ENCODE measurements at regions not wholly inside any gene's neighbourhood (a gene's known extent, or its start where the extent isn't known, plus 50 kb on each side); places are given as distances from the start of the nearest gene placed in this dataset.

DNA sequence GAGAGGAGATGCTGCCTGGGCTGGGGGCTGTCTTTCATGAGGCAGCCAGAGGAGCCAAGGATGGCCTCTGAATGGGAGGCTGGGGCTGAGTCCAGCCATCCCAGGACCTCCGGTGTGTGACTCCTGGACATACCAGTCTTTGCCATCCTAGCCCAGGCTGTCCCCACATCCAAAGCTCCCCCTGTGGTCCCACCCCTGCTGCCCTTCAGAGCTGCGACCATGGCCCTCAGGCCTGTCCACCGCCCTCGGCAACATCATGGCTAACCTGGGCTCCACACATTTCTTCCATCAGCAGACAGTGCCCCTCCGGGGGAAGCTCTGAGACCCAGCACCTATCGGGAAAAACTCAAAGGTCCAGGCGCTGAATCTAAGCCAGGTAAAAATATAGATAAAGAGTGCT lies 324.4 kb downstream of the MN1 start:
- no peak for TF ChIP-seq Cebpa-rat (IDR thresholded peaks at IDR 0.05)
- Histone ChIP-seq H3K4me3 (no peak overlapping the region), H3K4me2 (peak overlapping the region in 4 of 11 experiments; percentile 77 to 85 (median 80); a peak in 6 of 22 replicates), H3K9me3 (replicated peaks in 1 of 11) (no peaks in the 10 kb centered on the region), H3K27ac (no peak overlapping the region), H3K36me3 (no peaks in the 10 kb centered on the region), H3K27me3 (no peaks in the 10 kb centered on the region), H4K20me1 (no peaks in the 10 kb centered on the region), H3K9ac (no peak overlapping the region), H3K4me1 (peaks cover 17 to 46% (median 34%) of the 10 kb centered on the region in 10 experiments)

DNA sequence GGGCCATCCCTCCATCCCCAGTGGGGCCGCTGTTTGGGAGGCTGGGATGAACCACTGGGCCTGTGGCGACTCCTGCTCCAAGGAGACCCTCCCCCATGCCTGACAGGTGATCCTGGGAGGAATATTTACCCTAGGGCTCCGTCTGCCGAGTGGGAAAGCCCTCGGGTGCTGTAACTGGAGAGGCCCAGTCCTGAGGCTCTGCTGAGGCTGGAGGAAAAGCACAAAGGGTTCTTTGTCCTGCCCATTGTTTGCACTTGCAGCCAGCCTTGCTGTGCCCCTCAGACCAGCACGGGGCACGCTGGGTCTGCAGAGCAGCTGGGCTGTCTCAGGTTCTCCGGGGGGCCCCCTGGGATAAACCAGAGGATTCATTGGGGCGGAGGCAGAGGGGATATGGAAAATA lies 321.1 kb downstream of the MN1 start:
- H4K20me1 ChIP-seq = no peaks in the 10 kb centered on the region
- no peaks in the 10 kb centered on the region for H3K9me3 ChIP-seq (replicated peaks in 1 of 11)
- no peak overlapping the region for H3K9ac ChIP-seq
- no peak overlapping the region for H3K4me3 ChIP-seq
- H3K27ac ChIP-seq = no peak overlapping the region
- no peak overlapping the region for H3K4me2 ChIP-seq
- no peaks in the 10 kb centered on the region for H3K36me3 ChIP-seq
- no peak for TF ChIP-seq Cebpa-rat (IDR thresholded peaks at IDR 0.05)
- no peaks in the 10 kb centered on the region for H3K27me3 ChIP-seq
- peaks cover 7 to 20% (median 15%) of the 10 kb centered on the region in 10 experiments for H3K4me1 ChIP-seq

DNA sequence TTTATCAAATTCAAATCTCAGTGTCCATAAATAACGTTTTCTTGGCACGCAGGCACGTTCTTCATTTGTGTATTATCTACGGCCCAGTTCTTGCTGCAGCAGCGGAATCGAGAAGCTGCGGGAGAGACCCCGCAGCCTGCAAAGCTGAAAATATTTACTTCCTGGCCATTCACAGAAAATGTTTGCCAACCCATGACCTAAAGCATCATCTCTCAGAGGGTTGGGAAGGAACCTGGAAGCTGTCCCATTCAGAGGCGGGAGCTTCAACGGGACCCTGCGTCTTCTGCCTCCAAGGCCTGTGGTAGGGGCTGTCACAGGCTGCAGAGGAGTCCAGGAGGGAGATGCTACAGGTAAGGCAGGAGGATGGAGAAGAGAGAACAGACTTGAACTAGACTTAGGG lies 319.2 kb downstream of the MN1 start:
- H3K27me3 ChIP-seq = no peaks in the 10 kb centered on the region
- H3K27ac ChIP-seq = no peak overlapping the region
- H3K9ac ChIP-seq = no peak overlapping the region
- H3K36me3 ChIP-seq = no peaks in the 10 kb centered on the region
- H3K4me1 ChIP-seq = peaks cover 0 to 1% (median 0%) of the 10 kb centered on the region in 10 experiments; a peak in 3 of 20 replicates
- H4K20me1 ChIP-seq = no peaks in the 10 kb centered on the region
- no peaks in the 10 kb centered on the region for H3K9me3 ChIP-seq (replicated peaks in 1 of 11)
- H3K4me3 ChIP-seq = no peak overlapping the region
- H3K4me2 ChIP-seq = no peak overlapping the region
- TF ChIP-seq Cebpa-rat (IDR thresholded peaks at IDR 0.05) = no peak

DNA sequence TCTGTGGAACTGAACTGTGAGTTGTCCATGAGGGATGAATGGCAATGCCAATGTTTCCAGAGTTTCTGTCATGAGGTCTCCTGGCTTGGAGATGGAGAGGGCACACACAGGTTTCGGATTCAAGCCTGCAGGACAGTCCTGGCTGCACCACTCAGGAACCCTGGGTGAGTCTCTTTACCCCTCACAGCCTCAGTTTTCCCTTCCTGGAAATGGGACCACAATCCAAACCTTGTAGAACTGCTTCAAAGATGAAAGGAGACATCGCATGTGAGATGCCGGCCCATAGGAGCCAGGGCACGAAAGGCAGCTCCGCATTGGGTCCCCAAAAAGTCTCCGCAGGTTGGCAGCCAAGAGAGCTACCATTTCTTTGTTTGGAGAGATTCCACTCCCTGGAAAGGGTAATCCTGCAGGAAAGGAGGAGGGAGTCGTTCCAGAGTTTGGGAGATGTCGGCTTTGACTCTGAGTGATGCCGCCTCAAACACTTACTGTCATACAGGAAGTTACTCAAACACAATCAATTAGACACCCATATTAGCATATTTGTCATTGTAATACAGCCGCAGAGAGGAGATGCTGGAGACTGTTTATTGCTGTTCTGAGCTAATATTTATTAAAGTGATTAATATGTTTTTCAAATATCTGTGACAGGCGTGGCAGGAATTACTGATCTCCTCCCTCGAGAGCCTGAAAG lies 318.3 kb downstream of the MN1 start:
- Histone ChIP-seq H3K4me3 (no peak overlapping the region), H3K27me3 (no peaks in the 10 kb centered on the region), H3K27ac (no peak overlapping the region), H4K20me1 (no peaks in the 10 kb centered on the region), H3K36me3 (no peaks in the 10 kb centered on the region), H3K4me2 (no peak overlapping the region), H3K9me3 (replicated peaks in 1 of 11) (no peaks in the 10 kb centered on the region), H3K4me1 (no peaks in the 10 kb centered on the region), H3K9ac (no peak overlapping the region)
- no peak for TF ChIP-seq Cebpa-rat (IDR thresholded peaks at IDR 0.05)

DNA sequence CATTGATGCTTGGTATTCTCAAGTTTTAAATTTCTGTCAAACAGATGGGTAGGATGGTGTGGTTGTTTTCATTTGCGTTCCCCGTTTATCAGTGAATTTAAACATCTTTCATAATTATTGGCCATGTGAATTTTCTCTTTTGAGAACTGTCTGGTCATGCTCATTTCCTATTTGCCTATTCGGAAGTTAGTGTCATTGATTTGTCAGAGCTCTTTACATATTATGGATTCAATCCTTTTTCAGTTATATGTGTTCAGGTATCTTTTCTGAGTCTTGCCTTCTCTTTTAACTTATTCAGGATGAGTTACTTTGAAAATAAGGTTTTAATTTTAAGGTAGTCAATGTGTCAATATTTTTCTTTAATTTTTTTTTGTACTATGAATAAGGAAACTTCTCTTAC lies 315.7 kb downstream of the MN1 start:
- Histone ChIP-seq H3K9ac (no peak overlapping the region), H3K4me2 (no peak overlapping the region), H3K27ac (no peak overlapping the region), H4K20me1 (no peaks in the 10 kb centered on the region), H3K9me3 (replicated peaks in 1 of 11) (no peaks in the 10 kb centered on the region), H3K36me3 (no peaks in the 10 kb centered on the region), H3K4me1 (no peaks in the 10 kb centered on the region), H3K4me3 (no peak overlapping the region), H3K27me3 (no peaks in the 10 kb centered on the region)
- no peak for TF ChIP-seq Cebpa-rat (IDR thresholded peaks at IDR 0.05)

DNA sequence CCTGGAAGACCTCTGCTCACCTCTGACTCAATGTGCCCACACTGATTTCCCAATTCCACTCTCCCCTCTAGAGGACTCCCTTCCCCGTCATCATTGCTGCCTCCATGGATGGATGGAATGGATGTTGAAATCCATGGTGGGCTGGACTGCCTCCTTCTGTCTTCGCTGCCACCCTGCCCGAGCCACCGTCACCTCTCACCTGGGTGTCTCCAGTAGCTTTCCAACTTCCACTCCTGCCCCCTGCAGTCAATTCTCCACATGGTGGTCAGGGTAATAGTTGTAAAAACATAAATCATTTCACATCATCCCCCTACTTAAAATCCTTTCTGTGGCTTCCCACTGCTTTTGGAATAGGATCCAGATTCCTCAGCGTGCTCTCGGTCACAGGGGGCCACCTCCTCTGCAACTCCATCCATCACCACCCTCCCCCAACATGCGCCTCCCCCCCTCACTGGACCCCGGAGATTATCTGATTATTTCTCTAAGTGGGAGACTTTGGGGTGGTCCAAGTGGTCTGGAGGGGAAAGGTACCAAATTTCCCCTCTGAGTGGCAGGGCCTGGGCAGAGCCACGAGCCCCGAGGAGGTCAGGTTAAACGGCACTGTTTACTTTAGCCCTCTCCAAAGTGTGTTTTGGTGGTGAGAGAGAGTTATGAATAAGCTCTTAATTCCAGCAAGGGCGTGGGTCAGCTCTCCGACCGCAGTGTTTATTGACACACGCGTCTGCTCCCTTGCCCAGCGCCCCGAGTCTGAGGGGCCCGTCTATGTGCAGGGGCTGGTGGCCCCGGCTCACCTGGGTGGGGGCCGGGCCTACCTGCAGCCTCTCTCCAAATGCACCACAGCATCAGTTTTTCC lies 313.7 kb downstream of the MN1 start:
- no peak for TF ChIP-seq Cebpa-rat (IDR thresholded peaks at IDR 0.05)
- H3K27me3 ChIP-seq = no peaks in the 10 kb centered on the region
- H3K4me1 ChIP-seq = peaks cover 0 to 2% (median 0%) of the 10 kb centered on the region in 10 experiments; a peak in 1 of 20 replicates
- peaks cover 11 to 18% (median 13%) of the 10 kb centered on the region in 11 experiments for H3K9me3 ChIP-seq (replicated peaks in 1 of 11)
- H3K4me2 ChIP-seq = no peak overlapping the region
- H3K27ac ChIP-seq = no peak overlapping the region
- no peak overlapping the region for H3K9ac ChIP-seq
- H3K36me3 ChIP-seq = no peaks in the 10 kb centered on the region
- H3K4me3 ChIP-seq = no peak overlapping the region
- H4K20me1 ChIP-seq = no peaks in the 10 kb centered on the region

DNA sequence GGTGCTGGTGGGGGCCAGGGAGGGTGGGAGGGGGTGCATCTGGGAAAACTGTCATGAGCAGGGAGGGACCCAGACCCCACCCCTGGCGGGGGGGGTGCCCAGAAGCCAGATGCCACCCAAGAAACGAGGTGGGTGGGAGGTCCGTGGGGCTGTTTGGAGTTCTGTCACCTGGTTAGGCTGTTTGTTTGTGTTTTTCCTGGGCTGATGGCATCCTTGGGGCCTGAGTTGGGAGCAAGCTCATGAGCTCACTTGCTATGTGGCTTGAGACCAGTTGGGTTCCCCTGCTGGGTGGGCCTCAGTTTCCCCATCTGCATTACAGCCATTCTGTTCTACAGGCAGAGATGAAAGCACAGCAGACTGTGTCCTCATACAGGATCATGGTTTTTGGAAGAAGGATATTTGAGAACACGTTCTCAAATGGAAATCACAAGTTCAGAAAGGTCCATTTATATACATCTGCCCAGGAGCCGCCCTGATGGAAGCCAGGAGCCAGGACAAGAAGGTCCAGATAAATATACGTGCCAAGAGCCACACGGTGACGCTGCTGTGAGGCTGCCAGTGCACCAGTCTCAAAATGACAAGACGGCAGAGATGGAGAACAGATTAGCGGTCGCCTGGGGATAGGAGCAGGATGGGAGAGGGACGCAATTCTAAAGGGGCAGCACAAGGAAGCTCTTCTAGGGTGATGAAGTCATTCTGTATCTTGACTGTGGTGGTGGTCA lies 312.9 kb downstream of the MN1 start:
- no peak overlapping the region for H3K4me2 ChIP-seq
- no peak for TF ChIP-seq Cebpa-rat (IDR thresholded peaks at IDR 0.05)

DNA sequence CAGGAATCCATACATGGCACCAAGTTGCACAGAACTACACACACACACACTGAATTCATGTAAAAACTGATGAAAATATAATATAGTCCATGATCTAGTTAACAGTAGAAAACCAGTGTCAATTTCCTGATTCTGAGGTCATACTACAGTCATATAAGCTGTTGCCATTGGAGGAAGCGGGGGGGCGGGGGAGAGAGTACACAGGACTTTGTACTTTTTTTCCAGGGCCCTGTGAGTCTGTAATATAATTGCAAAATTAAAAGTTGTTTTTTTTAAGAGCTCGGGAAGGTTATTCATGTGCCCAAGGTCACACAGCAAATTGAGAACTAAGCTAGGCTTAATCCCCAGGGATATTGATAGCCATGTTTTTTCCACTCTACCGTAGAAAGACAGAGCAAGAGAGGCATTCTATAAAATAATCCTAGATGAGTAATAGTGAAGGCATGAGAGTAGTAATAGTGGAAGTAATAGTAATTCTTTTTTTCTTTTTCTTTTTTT lies 312.3 kb downstream of the MN1 start:
- H3K4me2 ChIP-seq = no peak overlapping the region
- H3K9me3 ChIP-seq (replicated peaks in 1 of 11) = peaks cover 12 to 29% (median 21%) of the 10 kb centered on the region in 11 experiments
- H4K20me1 ChIP-seq = no peaks in the 10 kb centered on the region
- H3K4me3 ChIP-seq = no peak overlapping the region
- no peak for TF ChIP-seq Cebpa-rat (IDR thresholded peaks at IDR 0.05)
- H3K27ac ChIP-seq = no peak overlapping the region
- H3K27me3 ChIP-seq = no peaks in the 10 kb centered on the region
- H3K36me3 ChIP-seq = no peaks in the 10 kb centered on the region
- H3K9ac ChIP-seq = no peak overlapping the region
- peaks cover 0 to 16% (median 8%) of the 10 kb centered on the region in 10 experiments; a peak in 14 of 20 replicates for H3K4me1 ChIP-seq

More for the DNA sequence above, 312.9 kb downstream of the MN1 start:
- Histone ChIP-seq H3K4me1 (peaks cover 0 to 10% (median 2%) of the 10 kb centered on the region in 10 experiments; a peak in 13 of 20 replicates), H3K4me3 (no peak overlapping the region), H3K27me3 (no peaks in the 10 kb centered on the region), H3K36me3 (no peaks in the 10 kb centered on the region), H3K9me3 (replicated peaks in 1 of 11) (peaks cover 12 to 26% (median 20%) of the 10 kb centered on the region in 11 experiments), H4K20me1 (no peaks in the 10 kb centered on the region), H3K27ac (no peak overlapping the region), H3K9ac (no peak overlapping the region)

DNA sequence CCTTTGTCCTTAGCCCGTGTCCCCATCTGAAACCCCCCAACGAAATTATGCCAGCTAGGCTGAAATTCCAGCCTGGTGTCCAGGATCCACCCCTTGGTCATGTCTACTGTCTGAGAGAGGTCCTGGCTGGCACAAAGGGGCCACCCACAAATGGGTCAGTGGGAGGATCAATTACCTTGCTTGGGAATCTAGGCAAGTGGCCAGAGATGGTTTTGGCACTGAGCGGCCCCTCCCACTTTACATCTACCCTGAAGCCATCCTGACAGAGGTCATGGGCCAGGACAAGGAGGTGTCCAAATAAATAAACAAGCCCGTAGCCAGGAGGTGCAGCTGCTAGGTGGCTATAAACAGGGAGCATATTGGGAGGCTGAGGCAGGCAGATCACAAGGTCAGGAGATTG lies 311.5 kb downstream of the MN1 start:
- no peak overlapping the region for H3K27ac ChIP-seq
- no peaks in the 10 kb centered on the region for H3K27me3 ChIP-seq
- no peak overlapping the region for H3K9ac ChIP-seq
- TF ChIP-seq Cebpa-rat (IDR thresholded peaks at IDR 0.05) = no peak
- H3K4me1 ChIP-seq = peaks cover 0 to 25% (median 16%) of the 10 kb centered on the region in 10 experiments; a peak in 14 of 20 replicates
- H3K4me3 ChIP-seq = no peak overlapping the region
- peaks cover 12 to 29% (median 21%) of the 10 kb centered on the region in 11 experiments for H3K9me3 ChIP-seq (replicated peaks in 1 of 11)
- no peak overlapping the region for H3K4me2 ChIP-seq
- no peaks in the 10 kb centered on the region for H4K20me1 ChIP-seq
- H3K36me3 ChIP-seq = no peaks in the 10 kb centered on the region

Measured in BLaER1 treated with 17β-estradiol and CSF1 and Interleukin-3, amounts not matched to agents 10 nM and 100 nM (cell line).